CD14-positive monocyte (primary cell): ENCODE measurements at regions not wholly inside any gene's neighbourhood (a gene's known extent, or its start where the extent isn't known, plus 50 kb on each side); places are given as distances from the start of the nearest gene placed in this dataset.

ENCODE experiments used
- DNase-seq, 3 donors: peaks; one replicate each; pipeline ENCODE4 v3.0.0-alpha.2; 2011 to 2022
- H2AFZ ChIP-seq: 2 replicates; pipeline ENCODE4 v1.6.0; 2012; ENCODE audit warnings: mild to moderate bottlenecking, low read depth, low read length, inconsistent platforms; ENCODE audit not compliant: insufficient read depth, poor library complexity, severe bottlenecking
- H3K27ac ChIP-seq, 2 donors: 1 replicate in 1 of 2; 2 replicates in 1 of 2; pipeline ENCODE4 v1.5.1; 2012 to 2013; ENCODE audit warnings: low read length in 2 of 2, control low read depth in 1 of 2, inconsistent platforms in 1 of 2, low read depth in 1 of 2, mild to moderate bottlenecking in 1 of 2
- H3K27me3 ChIP-seq, 2 donors: one replicate each; pipeline versions ENCODE4 v1.6.0 to v1.6.1; 2011 to 2013; ENCODE audit warnings: low read length in 2 of 2; ENCODE audit not compliant: control insufficient read depth in 2 of 2, insufficient read depth in 2 of 2
- H3K36me3 ChIP-seq, 2 donors: replicated peaks in 1 of 2; 1 replicate in 1 of 2; 2 replicates in 1 of 2; pipeline versions ENCODE4 v1.5.1 to v1.6.1; 2012 to 2013; ENCODE audit warnings: low read length in 2 of 2, control low read depth in 1 of 2, inconsistent platforms in 1 of 2, mild to moderate bottlenecking in 1 of 2; ENCODE audit not compliant: insufficient read depth in 2 of 2, control insufficient read depth in 1 of 2
- H3K4me1 ChIP-seq, 2 donors: 1 replicate in 1 of 2; 2 replicates in 1 of 2; pipeline versions ENCODE4 v1.5.1 to v1.6.1; 2012 to 2013; ENCODE audit warnings: low read length in 2 of 2, control low read depth in 1 of 2, inconsistent platforms in 1 of 2, mild to moderate bottlenecking in 1 of 2, moderate library complexity in 1 of 2; ENCODE audit not compliant: insufficient read depth in 2 of 2, control insufficient read depth in 1 of 2
- H3K4me2 ChIP-seq: replicated peaks from 2 replicates; pipeline ENCODE3; 2012; ENCODE audit warnings: low read length, moderate library complexity, mild to moderate bottlenecking; ENCODE audit not compliant: poor library complexity, severe bottlenecking; ENCODE audit errors: extremely low read depth
- H3K4me3 ChIP-seq, 3 experiments: fragments of 200-600 bp in 1 of 3; sonication (generic) in 1 of 3; replicated peaks in 1 of 3; 1 replicate in 2 of 3; 2 replicates in 1 of 3; pipeline ENCODE4 v1.5.1; 2011 to 2013; ENCODE audit warnings: low read length in 3 of 3, mild to moderate bottlenecking in 3 of 3, control low read depth in 2 of 3, low read depth in 2 of 3, inconsistent platforms in 1 of 3, moderate library complexity in 1 of 3
- H3K79me2 ChIP-seq: 2 replicates; pipeline ENCODE4 v1.6.0; 2012; ENCODE audit warnings: mild to moderate bottlenecking, control low read depth, inconsistent platforms, low read length, moderate library complexity; ENCODE audit not compliant: insufficient read depth
- H3K9ac ChIP-seq: 2 replicates; pipeline ENCODE4 v1.6.0; 2017; ENCODE audit warnings: low read length, mild to moderate bottlenecking; ENCODE audit not compliant: insufficient read depth, poor library complexity, severe bottlenecking
- H3K9me3 ChIP-seq, 2 donors: replicated peaks in 1 of 2; 1 replicate in 1 of 2; 2 replicates in 1 of 2; pipeline versions ENCODE4 v1.5.1 to v1.6.1; 2012 to 2013; ENCODE audit warnings: low read length in 2 of 2, control low read depth in 1 of 2; ENCODE audit not compliant: control insufficient read depth in 1 of 2, insufficient read depth in 1 of 2
- H4K20me1 ChIP-seq: 2 replicates; pipeline ENCODE4 v1.6.0; 2012; ENCODE audit warnings: mild to moderate bottlenecking, low read length, control low read depth, moderate library complexity; ENCODE audit not compliant: insufficient read depth
- H3K27ac Mint-ChIP-seq, 7 donors: one replicate each; pipeline ENCODE4 v1.8.0; 2020; ENCODE audit warnings: mild to moderate bottlenecking in 7 of 7, mixed read lengths in 7 of 7, moderate library complexity in 6 of 7, inconsistent platforms in 2 of 7
- H3K27me3 Mint-ChIP-seq, 3 donors: one replicate each; pipeline ENCODE4 v1.8.0; 2021 to 2022; ENCODE audit warnings: low read depth in 3 of 3, mild to moderate bottlenecking in 3 of 3, mixed read lengths in 3 of 3, moderate library complexity in 3 of 3, inconsistent platforms in 1 of 3
- H3K36me3 Mint-ChIP-seq, 2 donors: one replicate each; pipeline ENCODE4 v1.8.0; 2020; ENCODE audit warnings: mixed read lengths in 2 of 2, inconsistent platforms in 1 of 2, mild to moderate bottlenecking in 1 of 2
- H3K4me1 Mint-ChIP-seq: one replicate; pipeline ENCODE4 v1.8.0; 2020; ENCODE audit warnings: mild to moderate bottlenecking, mixed read lengths
- H3K4me3 Mint-ChIP-seq, 2 donors: one replicate each; pipeline ENCODE4 v1.8.0; 2020; ENCODE audit warnings: mild to moderate bottlenecking in 2 of 2, mixed read lengths in 2 of 2, moderate library complexity in 1 of 2
- H3K9me3 Mint-ChIP-seq, 7 donors: one replicate each; pipeline ENCODE4 v1.8.0; 2020 to 2022; ENCODE audit warnings: mixed read lengths in 7 of 7, mild to moderate bottlenecking in 6 of 7, moderate library complexity in 6 of 7, inconsistent platforms in 2 of 7
- WGBS: methylation state at CpG from one replicate; pipeline ENCODE4 v1.1.5; 2013; ENCODE audit warnings: missing lambda C conversion rate; ENCODE audit not compliant: insufficient coverage; 5-methylcytosine and 5-hydroxymethylcytosine counted together
- intact Hi-C, 2 donors: fragments of 100-400 bp; cut with micrococcal nuclease; formaldehyde crosslinking; loops; one replicate each; pipeline versions ENCODE4 v1.15.0 to v1.15.1; 2023
- TF ChIP-seq, protein P1 (sequence below): fragments of 200-600 bp; IDR thresholded peaks from one replicate; pipeline ENCODE4 v1.8.0; 2022; ENCODE audit warnings: antibody characterized with exemption, mild to moderate bottlenecking

DNA sequence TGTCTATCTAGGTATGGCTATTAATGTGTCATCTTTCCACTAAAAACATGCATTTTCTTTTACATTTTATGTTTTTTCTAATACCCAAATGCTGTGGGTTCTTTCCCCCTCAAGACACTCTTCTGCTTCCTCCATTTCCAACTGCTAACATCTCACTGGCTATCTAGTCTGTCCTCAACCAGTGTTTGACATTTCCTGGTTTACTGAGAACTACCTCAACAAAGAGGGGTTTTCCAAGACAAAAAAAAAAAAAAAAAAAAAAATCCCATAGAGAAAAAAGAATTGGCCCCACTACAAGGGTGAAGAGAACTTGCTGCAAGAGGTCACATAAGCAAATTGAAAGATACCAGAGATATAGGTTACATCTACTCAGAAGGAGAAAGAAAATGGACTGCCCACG lies 359.7 kb downstream of the CRPPA start:
- peaks cover 3% of the 10 kb centered on the region for H3K4me1 Mint-ChIP-seq
- no peak overlapping the region for H3K9ac ChIP-seq
- WGBS, result no CpG with 5 or more reads among the region's 1 CpG
- H3K36me3 ChIP-seq, result no peaks in the 10 kb centered on the region
- H3K27ac ChIP-seq, result no peak overlapping the region
- no peak overlapping the region for H3K4me3 Mint-ChIP-seq
- no peak overlapping the region for H2AFZ ChIP-seq
- H3K4me2 ChIP-seq, result no peak overlapping the region
- peaks cover 0 to 2% (median 0%) of the 10 kb centered on the region in 3 donors for H3K27me3 Mint-ChIP-seq
- no peaks in the 10 kb centered on the region for H3K27me3 ChIP-seq
- intact Hi-C loops, result no loop called here
- no peaks in the 10 kb centered on the region for H4K20me1 ChIP-seq
- no peaks in the 10 kb centered on the region for H3K9me3 Mint-ChIP-seq
- TF ChIP-seq, protein P1, sequence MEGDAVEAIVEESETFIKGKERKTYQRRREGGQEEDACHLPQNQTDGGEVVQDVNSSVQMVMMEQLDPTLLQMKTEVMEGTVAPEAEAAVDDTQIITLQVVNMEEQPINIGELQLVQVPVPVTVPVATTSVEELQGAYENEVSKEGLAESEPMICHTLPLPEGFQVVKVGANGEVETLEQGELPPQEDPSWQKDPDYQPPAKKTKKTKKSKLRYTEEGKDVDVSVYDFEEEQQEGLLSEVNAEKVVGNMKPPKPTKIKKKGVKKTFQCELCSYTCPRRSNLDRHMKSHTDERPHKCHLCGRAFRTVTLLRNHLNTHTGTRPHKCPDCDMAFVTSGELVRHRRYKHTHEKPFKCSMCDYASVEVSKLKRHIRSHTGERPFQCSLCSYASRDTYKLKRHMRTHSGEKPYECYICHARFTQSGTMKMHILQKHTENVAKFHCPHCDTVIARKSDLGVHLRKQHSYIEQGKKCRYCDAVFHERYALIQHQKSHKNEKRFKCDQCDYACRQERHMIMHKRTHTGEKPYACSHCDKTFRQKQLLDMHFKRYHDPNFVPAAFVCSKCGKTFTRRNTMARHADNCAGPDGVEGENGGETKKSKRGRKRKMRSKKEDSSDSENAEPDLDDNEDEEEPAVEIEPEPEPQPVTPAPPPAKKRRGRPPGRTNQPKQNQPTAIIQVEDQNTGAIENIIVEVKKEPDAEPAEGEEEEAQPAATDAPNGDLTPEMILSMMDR, result no peak
- no peak overlapping the region for H3K4me3 ChIP-seq
- H3K79me2 ChIP-seq, result no peaks in the 10 kb centered on the region
- H3K27ac Mint-ChIP-seq, result no peak overlapping the region
- H3K4me1 ChIP-seq, result no peaks in the 10 kb centered on the region
- no peaks in the 10 kb centered on the region for H3K36me3 Mint-ChIP-seq
- DNase-seq, result no peak
- H3K9me3 ChIP-seq, result no peaks in the 10 kb centered on the region

DNA sequence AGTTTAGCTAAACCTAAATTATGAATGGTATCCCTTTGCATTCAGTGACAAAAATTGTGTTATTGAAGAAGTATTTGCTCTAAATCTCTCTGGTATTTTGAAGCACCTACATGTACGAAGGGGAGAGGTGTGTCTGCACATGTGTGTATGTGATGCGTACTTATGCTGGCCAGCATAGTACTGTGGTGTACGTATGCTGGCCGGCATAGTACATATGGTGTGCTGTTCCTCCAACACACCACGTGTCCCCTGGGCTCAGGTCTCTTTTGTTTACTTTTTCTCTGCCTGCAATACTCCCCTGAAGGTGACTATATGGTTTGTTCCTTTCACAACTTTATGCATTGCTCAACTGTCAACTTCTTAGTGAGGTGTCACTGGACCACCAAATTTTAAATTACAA lies 360.3 kb downstream of the CRPPA start:
- H3K27ac ChIP-seq, result no peak overlapping the region
- no peaks in the 10 kb centered on the region for H4K20me1 ChIP-seq
- Mint-ChIP-seq H3K27ac (no peak overlapping the region), H3K9me3 (peaks cover 0 to under 1% (median 0%) of the 10 kb centered on the region in 7 donors), H3K4me3 (no peak overlapping the region), H3K36me3 (no peaks in the 10 kb centered on the region), H3K4me1 (peaks cover 3% of the 10 kb centered on the region), H3K27me3 (peaks cover 0 to 2% (median 0%) of the 10 kb centered on the region in 3 donors)
- H3K27me3 ChIP-seq, result no peaks in the 10 kb centered on the region
- no peaks in the 10 kb centered on the region for H3K36me3 ChIP-seq
- no peak overlapping the region for H3K4me3 ChIP-seq
- H2AFZ ChIP-seq, result no peak overlapping the region
- WGBS, result 80% methylated on average over 2 of the region's 5 CpGs
- TF ChIP-seq, protein P1, result no peak
- intact Hi-C loops, result no loop called here
- H3K9ac ChIP-seq, result no peak overlapping the region
- no peaks in the 10 kb centered on the region for H3K4me1 ChIP-seq
- H3K79me2 ChIP-seq, result no peaks in the 10 kb centered on the region
- H3K9me3 ChIP-seq, result no peaks in the 10 kb centered on the region
- H3K4me2 ChIP-seq, result no peak overlapping the region
- no peak for DNase-seq
